SH-SY5Y (cell line): ENCODE measurements at regions not wholly inside any gene's neighbourhood (a gene's known extent, or its start where the extent isn't known, plus 50 kb on each side); places are given as distances from the start of the nearest gene placed in this dataset.

Experiments used
- GATA2 ChIP-seq: IDR thresholded peaks from 2 replicates; pipeline ENCODE4 v1.6.1; 2011; ENCODE audit warnings: mild to moderate bottlenecking, low read depth, low read length
- GATA3 ChIP-seq: IDR thresholded peaks from 2 replicates; pipeline ENCODE4 v1.6.1; 2011; ENCODE audit warnings: low read depth, mild to moderate bottlenecking, low read length, moderate library complexity

GRCh38 chr4:56181140-56181953 is 205.9 kb downstream of the AASDH start:
- TF ChIP-seq GATA2, result no peak
- no peak for TF ChIP-seq GATA3
